AG09309 (cell line): ENCODE measurements at regions not wholly inside any gene's neighbourhood (a gene's known extent, or its start where the extent isn't known, plus 50 kb on each side); places are given as distances from the start of the nearest gene placed in this dataset.

Source experiments
- DNase-seq: peaks from one replicate; pipeline ENCODE4 v3.0.0-alpha.2; 2010; ENCODE audit warnings: low read depth
- H3K4me3 ChIP-seq: 2 replicates; pipeline ENCODE4 v1.5.1; 2011; ENCODE audit warnings: mild to moderate bottlenecking, low read depth, low read length, moderate library complexity; ENCODE audit not compliant: control insufficient read depth
- TF ChIP-seq, protein P1 (sequence below): IDR thresholded peaks from 2 replicates; pipeline ENCODE4 v1.5.1; 2011; ENCODE audit warnings: mild to moderate bottlenecking, low read depth, low read length, inconsistent platforms; ENCODE audit not compliant: insufficient read depth, control insufficient read depth; ENCODE audit errors: missing control alignments

DNA sequence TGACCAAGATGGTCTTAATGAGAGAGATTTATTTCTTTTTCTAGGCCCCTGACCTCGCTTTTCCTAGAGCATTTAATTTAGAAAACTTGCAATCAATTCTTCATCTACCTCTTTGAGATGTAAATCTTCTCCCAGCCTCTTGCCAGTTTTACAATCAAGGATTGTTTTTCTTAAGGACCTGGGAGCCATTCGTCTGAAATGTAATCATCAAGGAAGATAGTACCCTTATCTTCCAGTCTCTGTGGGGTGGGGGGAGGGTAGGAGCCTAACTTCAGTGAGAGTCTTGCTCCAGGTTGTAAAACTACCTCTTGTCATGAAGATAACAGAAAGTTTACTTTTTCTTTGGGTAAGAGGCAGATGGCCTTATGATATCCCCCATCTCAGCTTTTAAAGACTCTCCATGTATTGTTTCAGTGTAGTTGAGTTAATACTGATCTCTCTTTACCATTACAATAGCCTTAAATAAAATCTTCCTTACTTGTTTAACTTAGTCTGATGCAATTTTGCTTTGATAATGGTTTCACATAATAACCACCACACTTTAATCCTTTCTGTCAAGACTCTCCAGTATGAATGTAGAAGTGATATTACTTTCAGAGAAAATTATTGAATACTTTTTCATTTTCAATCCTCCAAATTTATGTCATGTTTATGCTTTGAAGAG lies 110.2 kb upstream of the CPHXL start:
- TF ChIP-seq, protein P1, sequence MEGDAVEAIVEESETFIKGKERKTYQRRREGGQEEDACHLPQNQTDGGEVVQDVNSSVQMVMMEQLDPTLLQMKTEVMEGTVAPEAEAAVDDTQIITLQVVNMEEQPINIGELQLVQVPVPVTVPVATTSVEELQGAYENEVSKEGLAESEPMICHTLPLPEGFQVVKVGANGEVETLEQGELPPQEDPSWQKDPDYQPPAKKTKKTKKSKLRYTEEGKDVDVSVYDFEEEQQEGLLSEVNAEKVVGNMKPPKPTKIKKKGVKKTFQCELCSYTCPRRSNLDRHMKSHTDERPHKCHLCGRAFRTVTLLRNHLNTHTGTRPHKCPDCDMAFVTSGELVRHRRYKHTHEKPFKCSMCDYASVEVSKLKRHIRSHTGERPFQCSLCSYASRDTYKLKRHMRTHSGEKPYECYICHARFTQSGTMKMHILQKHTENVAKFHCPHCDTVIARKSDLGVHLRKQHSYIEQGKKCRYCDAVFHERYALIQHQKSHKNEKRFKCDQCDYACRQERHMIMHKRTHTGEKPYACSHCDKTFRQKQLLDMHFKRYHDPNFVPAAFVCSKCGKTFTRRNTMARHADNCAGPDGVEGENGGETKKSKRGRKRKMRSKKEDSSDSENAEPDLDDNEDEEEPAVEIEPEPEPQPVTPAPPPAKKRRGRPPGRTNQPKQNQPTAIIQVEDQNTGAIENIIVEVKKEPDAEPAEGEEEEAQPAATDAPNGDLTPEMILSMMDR = no peak
- no peak overlapping the region for H3K4me3 ChIP-seq
- no peak for DNase-seq

DNA sequence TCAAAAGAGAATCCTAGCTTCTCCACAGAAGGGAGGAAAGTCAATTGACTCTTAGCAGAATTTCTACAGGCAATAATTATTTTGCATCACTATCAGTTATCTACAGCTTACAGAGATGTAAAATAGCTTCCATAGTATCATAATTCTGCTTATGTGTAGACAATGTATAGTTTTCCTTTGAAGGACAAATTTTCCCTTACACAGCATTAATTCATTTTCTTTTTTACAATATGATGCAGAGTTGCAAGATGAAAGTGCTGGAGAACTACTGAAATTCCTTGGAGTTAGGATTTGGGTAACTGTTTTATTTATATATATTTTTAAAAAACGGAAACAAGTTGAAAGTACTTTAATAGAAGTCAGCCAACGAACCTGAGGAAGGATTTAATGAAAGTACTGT lies 111.0 kb upstream of the CPHXL start:
- H3K4me3 ChIP-seq = no peak overlapping the region
- TF ChIP-seq, protein P1 = no peak
- no peak for DNase-seq

DNA sequence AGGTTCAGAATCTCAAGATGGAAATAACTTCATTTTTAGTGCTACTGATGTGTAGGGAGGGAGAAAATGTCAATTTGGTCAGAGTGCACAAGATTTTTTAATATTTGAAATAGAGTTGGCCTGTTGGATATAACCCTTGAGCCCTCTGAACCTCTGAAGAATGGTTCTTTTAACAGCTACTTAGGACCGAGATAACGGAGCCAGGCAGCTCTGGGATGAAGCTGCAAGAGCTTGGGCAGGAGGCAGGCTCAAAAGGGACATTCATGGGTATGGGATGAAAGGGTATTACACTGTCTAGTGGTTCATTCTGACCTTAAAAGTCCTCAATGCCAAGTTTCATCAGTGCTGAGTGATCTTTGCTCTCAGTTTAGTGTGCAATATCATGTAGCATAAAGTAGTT lies 111.4 kb upstream of the CPHXL start:
- TF ChIP-seq, protein P1 = no peak
- no peak for DNase-seq

DNA sequence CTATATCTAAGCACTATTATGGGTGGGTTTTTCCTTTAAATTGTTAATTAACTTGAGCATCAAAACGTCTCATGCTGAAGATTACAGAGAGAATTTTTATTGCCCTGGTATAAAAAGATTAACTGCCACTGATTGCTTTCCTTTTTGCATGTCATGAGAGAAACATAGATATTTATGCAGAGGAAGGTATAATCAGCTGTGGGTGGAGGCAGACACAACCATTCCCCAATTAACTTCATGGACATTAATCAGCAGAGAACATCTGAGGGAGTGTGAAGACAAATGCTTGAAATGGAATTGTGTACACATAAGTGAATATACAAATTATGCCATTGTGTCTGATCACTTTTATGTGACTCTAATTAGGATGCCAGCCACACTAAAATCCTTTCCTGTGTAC lies 115.2 kb upstream of the CPHXL start:
- DNase-seq = no peak
- TF ChIP-seq, protein P1 = no peak
- H3K4me3 ChIP-seq = no peak overlapping the region

More for the DNA sequence above, 111.4 kb upstream of the CPHXL start:
- H3K4me3 ChIP-seq = no peak overlapping the region

DNA sequence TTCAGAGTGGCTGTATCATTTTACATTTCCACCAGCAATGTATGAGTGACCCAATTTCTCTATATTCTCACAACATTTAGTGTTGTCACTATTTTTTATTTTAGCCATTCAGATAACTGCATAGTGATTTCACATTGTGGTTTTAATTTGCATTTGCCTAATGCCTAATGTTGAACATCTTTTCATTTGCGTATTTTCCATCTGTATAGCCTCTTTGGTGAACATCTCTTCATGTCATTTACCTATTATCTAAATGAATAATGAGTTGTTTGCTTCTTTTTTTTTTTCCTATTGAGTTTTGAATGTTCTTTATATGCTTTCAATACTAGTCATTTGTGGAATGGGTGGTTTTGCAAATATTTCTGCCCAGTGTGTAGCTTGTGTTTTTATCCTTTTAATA lies 120.9 kb upstream of the CPHXL start:
- TF ChIP-seq, protein P1 = no peak
- DNase-seq = no peak
- no peak overlapping the region for H3K4me3 ChIP-seq

DNA sequence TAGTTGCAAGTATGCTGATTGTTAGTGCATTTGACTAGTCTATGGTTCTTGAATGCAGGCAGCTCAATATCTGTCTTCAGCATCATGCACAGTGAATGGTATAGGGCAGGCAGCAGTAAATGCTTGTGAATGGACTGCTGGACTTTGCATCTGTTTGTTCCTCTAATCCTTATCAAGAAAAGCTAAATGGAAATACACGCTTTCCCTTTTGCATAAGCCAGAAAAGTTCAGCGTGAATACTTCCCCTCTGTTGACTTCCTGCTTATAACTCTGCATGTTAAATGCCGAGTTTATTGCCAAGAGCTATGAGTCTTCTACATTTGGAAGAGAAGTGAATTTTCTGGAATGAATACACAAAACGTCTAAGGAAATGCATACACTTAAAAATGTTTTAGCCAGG lies 127.9 kb upstream of the CPHXL start:
- H3K4me3 ChIP-seq = no peak overlapping the region
- DNase-seq = no peak
- TF ChIP-seq, protein P1 = no peak
